C4-2B (cell line): ENCODE measurements at regions not wholly inside any gene's neighbourhood (a gene's known extent, or its start where the extent isn't known, plus 50 kb on each side); places are given as distances from the start of the nearest gene placed in this dataset.

Experiments
- CTCF ChIP-seq: fragments of 450-650 bp; conservative IDR thresholded peaks from 2 replicates; pipeline ENCODE4 v1.5.1; 2017; ENCODE audit warnings: mild to moderate bottlenecking
- ZFX ChIP-seq: fragments of 450-650 bp; IDR thresholded peaks from 2 replicates; pipeline ENCODE4 v1.6.1; 2017

DNA sequence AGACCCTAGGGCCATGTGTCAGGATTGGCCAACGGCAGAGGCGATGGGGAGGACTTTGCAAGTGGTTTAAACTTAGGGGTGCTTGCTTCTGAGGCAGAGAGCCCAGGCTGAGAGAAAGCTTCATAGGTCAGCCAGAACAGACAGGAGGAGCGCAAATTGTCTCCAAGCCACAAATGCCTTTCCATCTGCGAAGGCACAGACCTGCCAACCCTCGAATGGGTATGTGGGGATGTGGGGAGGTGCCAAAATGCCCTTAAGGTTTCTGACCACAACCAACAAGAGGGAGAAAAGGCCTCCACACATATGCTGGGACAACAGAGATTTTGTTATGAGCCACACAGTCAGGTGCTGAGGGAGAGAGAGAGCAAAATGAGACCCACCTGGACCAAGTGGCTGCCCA is 283.6 kb downstream of the CYP26B1 start:
- TF ChIP-seq CTCF (no peak), ZFX (no peak)
